MM.1S (cell line): ENCODE measurements at regions not wholly inside any gene's neighbourhood (a gene's known extent, or its start where the extent isn't known, plus 50 kb on each side); places are given as distances from the start of the nearest gene placed in this dataset.

ENCODE experiments used
- DNase-seq: peaks from one replicate; pipeline ENCODE4 v3.0.0-alpha.2; 2015
- H2AFZ ChIP-seq: fragments of 300-600 bp; sonication (generic); 2 replicates; pipeline ENCODE4 v1.6.0; 2016; ENCODE audit warnings: antibody characterized with exemption, low read length
- H3F3A ChIP-seq: fragments of 300-600 bp; sonication (generic); 2 replicates; pipeline ENCODE4 v1.6.1; 2016; ENCODE audit warnings: mild to moderate bottlenecking, antibody characterized with exemption, low read length, moderate library complexity, mixed read lengths; ENCODE audit not compliant: insufficient read depth
- H3K27ac ChIP-seq: fragments of 300-600 bp; sonication (generic); 2 replicates; pipeline ENCODE4 v1.5.1; 2016; ENCODE audit warnings: mild to moderate bottlenecking, low read length
- H3K27me3 ChIP-seq: fragments of 300-600 bp; sonication (generic); replicated peaks from 2 replicates; pipeline ENCODE4 v1.6.0; 2016; ENCODE audit warnings: low read length; ENCODE audit not compliant: insufficient read depth
- H3K36me3 ChIP-seq: fragments of 300-600 bp; sonication (generic); replicated peaks from 2 replicates; pipeline ENCODE4 v1.6.1; 2016; ENCODE audit warnings: mild to moderate bottlenecking, low read length, mixed read lengths; ENCODE audit not compliant: insufficient read depth
- H3K4me1 ChIP-seq: fragments of 300-600 bp; sonication (generic); 2 replicates; pipeline ENCODE4 v1.6.1; 2016; ENCODE audit warnings: low read length, mixed read lengths
- H3K4me2 ChIP-seq: fragments of 300-600 bp; sonication (generic); 2 replicates; pipeline ENCODE4 v1.6.0; 2016; ENCODE audit warnings: low read depth, low read length
- H3K4me3 ChIP-seq: fragments of 300-600 bp; sonication (generic); 2 replicates; pipeline ENCODE4 v1.5.1; 2016; ENCODE audit warnings: low read length, mixed read lengths
- H3K79me2 ChIP-seq: fragments of 300-600 bp; sonication (generic); 2 replicates; pipeline ENCODE4 v1.6.1; 2016; ENCODE audit warnings: mixed run types, low read length, mixed read lengths
- H3K9ac ChIP-seq: fragments of 300-600 bp; sonication (generic); 2 replicates; pipeline ENCODE4 v1.6.1; 2016; ENCODE audit warnings: low read length, mixed read lengths
- H3K9me2 ChIP-seq: fragments of 300-600 bp; sonication (generic); replicated peaks from 2 replicates; pipeline ENCODE4 v1.6.1; 2016; ENCODE audit warnings: mild to moderate bottlenecking, low read length, mixed read lengths; ENCODE audit not compliant: insufficient read depth
- H3K9me3 ChIP-seq: fragments of 300-600 bp; sonication (generic); replicated peaks from 2 replicates; pipeline ENCODE4 v1.6.1; 2016; ENCODE audit warnings: mild to moderate bottlenecking, low read length, mixed read lengths; ENCODE audit not compliant: insufficient read depth
- H4K20me1 ChIP-seq: fragments of 300-600 bp; sonication (generic); 2 replicates; pipeline ENCODE4 v1.6.1; 2016; ENCODE audit warnings: mild to moderate bottlenecking, low read length, moderate library complexity, mixed read lengths; ENCODE audit not compliant: insufficient read depth
- EZH2 ChIP-seq: fragments of 300-600 bp; sonication (generic); optimal IDR thresholded peaks from 2 replicates; pipeline ENCODE3; 2017; ENCODE audit warnings: low read depth, mild to moderate bottlenecking, antibody characterized with exemption, low read length, mixed read lengths
- EZH2phosphoT487 ChIP-seq: fragments of 300-600 bp; sonication (generic); IDR thresholded peaks from 2 replicates; pipeline ENCODE4 v1.6.1; 2018; ENCODE audit warnings: antibody characterized with exemption, low read length
- TF ChIP-seq, protein P1 (sequence below): fragments of 300-600 bp; sonication (generic); IDR thresholded peaks from 2 replicates; pipeline ENCODE4 v1.5.1; 2016; ENCODE audit warnings: antibody characterized with exemption, low read length, mixed read lengths

DNA sequence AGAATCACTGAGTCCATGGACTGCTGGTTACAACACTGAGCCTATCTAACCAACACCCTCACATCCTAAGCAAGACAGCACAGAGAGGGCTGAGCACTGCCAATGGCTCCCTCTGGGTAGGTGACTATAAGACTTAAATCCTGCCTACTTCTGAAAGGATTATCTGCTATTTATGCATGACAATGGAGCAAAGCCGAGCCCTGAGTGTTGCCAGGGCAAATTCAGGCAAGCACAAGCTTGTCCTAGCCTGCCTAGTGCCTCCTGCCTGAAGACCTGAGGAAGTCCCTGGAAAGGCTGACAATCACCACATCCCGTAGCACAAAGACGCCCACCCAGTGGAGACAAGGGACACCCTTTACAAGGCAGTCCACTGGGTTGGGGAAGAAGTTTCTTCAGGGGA lies 129.7 kb downstream of the OSR1 start:
- no peak overlapping the region for H2AFZ ChIP-seq
- H3K9ac ChIP-seq, result no peak overlapping the region
- no peak overlapping the region for H3K4me3 ChIP-seq
- no peaks in the 10 kb centered on the region for H3F3A ChIP-seq
- H3K9me2 ChIP-seq, result no peaks in the 10 kb centered on the region
- no peaks in the 10 kb centered on the region for H3K4me1 ChIP-seq
- no peaks in the 10 kb centered on the region for H3K27me3 ChIP-seq
- TF ChIP-seq, protein P1, sequence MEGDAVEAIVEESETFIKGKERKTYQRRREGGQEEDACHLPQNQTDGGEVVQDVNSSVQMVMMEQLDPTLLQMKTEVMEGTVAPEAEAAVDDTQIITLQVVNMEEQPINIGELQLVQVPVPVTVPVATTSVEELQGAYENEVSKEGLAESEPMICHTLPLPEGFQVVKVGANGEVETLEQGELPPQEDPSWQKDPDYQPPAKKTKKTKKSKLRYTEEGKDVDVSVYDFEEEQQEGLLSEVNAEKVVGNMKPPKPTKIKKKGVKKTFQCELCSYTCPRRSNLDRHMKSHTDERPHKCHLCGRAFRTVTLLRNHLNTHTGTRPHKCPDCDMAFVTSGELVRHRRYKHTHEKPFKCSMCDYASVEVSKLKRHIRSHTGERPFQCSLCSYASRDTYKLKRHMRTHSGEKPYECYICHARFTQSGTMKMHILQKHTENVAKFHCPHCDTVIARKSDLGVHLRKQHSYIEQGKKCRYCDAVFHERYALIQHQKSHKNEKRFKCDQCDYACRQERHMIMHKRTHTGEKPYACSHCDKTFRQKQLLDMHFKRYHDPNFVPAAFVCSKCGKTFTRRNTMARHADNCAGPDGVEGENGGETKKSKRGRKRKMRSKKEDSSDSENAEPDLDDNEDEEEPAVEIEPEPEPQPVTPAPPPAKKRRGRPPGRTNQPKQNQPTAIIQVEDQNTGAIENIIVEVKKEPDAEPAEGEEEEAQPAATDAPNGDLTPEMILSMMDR, result no peak
- TF ChIP-seq EZH2 (no peak), EZH2phosphoT487 (no peak)
- H3K9me3 ChIP-seq, result no peaks in the 10 kb centered on the region
- DNase-seq, result no peak
- no peak overlapping the region for H3K27ac ChIP-seq
- H3K4me2 ChIP-seq, result no peak overlapping the region
- H3K36me3 ChIP-seq, result no peaks in the 10 kb centered on the region
- no peaks in the 10 kb centered on the region for H4K20me1 ChIP-seq
- no peaks in the 10 kb centered on the region for H3K79me2 ChIP-seq

DNA sequence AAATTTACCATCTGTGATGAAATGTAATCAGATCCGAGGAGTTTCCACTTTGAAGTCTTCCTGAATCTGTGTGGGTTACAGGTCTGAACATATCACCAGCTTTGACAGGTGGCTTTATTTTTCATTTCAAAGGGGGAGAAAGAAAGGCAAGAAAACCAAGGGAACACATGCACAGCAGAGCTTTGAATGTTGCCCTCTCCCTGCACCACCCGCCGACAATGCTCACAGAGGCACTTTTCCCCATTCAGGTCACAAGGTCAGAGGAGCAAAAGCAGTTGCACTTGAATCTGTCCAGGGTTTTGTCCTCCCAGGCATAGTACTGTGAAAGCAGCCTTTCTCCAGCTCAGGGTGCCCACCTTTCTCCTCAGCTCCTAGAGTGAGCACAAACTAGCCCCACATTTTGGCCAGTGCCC lies 130.2 kb downstream of the OSR1 start:
- H3K4me3 ChIP-seq, result no peak overlapping the region
- H4K20me1 ChIP-seq, result no peaks in the 10 kb centered on the region
- H2AFZ ChIP-seq, result no peak overlapping the region
- no peaks in the 10 kb centered on the region for H3K9me3 ChIP-seq
- no peak for DNase-seq
- H3K36me3 ChIP-seq, result no peaks in the 10 kb centered on the region
- H3K79me2 ChIP-seq, result no peaks in the 10 kb centered on the region
- H3F3A ChIP-seq, result no peaks in the 10 kb centered on the region
- no peaks in the 10 kb centered on the region for H3K9me2 ChIP-seq
- TF ChIP-seq EZH2, result no peak
- TF ChIP-seq, protein P1, result no peak
- no peak for TF ChIP-seq EZH2phosphoT487
- H3K27ac ChIP-seq, result no peak overlapping the region
- H3K27me3 ChIP-seq, result no peaks in the 10 kb centered on the region
- no peaks in the 10 kb centered on the region for H3K4me1 ChIP-seq
- no peak overlapping the region for H3K9ac ChIP-seq
- H3K4me2 ChIP-seq, result no peak overlapping the region

DNA sequence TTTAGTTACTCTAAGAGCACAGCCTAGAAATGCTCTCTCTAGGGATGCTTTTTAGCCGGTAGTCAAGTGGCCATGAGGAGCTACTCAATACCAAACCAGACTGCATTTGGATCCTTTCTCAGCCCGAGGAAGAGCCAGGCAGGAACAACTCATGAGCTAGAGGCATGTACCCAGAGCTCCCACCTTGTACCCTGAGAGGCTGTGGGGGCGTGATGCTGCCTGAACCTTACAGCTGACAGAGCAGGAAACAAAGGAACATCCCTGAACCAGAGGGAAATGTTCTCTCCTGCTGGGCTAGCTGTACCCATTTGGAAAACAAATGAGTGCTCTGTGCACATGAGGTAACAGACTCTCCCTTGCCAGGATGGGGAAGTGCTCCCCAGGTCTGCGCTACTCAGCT lies 131.6 kb downstream of the OSR1 start:
- Histone ChIP-seq H3K4me2 (no peak overlapping the region), H3K4me1 (no peaks in the 10 kb centered on the region), H3K79me2 (no peaks in the 10 kb centered on the region), H3K36me3 (no peaks in the 10 kb centered on the region), H2AFZ (no peak overlapping the region), H3K27me3 (no peaks in the 10 kb centered on the region), H3F3A (no peaks in the 10 kb centered on the region), H3K27ac (no peak overlapping the region), H3K9me3 (no peaks in the 10 kb centered on the region), H4K20me1 (no peaks in the 10 kb centered on the region), H3K9me2 (no peaks in the 10 kb centered on the region), H3K4me3 (no peak overlapping the region), H3K9ac (no peak overlapping the region)
- no peak for DNase-seq
- TF ChIP-seq EZH2phosphoT487 (no peak), EZH2 (no peak)
- TF ChIP-seq, protein P1, result no peak
